ENCODE measurements at regions not wholly inside any gene's neighbourhood (a gene's known extent, or its start where the extent isn't known, plus 50 kb on each side); places are given as distances from the start of the nearest gene placed in this dataset.
"Not testable (repeated sequence)": the region's sequence is repeated elsewhere in the genome, so short reads cannot be mapped to it uniquely, and the experiment has no call there.

DNA sequence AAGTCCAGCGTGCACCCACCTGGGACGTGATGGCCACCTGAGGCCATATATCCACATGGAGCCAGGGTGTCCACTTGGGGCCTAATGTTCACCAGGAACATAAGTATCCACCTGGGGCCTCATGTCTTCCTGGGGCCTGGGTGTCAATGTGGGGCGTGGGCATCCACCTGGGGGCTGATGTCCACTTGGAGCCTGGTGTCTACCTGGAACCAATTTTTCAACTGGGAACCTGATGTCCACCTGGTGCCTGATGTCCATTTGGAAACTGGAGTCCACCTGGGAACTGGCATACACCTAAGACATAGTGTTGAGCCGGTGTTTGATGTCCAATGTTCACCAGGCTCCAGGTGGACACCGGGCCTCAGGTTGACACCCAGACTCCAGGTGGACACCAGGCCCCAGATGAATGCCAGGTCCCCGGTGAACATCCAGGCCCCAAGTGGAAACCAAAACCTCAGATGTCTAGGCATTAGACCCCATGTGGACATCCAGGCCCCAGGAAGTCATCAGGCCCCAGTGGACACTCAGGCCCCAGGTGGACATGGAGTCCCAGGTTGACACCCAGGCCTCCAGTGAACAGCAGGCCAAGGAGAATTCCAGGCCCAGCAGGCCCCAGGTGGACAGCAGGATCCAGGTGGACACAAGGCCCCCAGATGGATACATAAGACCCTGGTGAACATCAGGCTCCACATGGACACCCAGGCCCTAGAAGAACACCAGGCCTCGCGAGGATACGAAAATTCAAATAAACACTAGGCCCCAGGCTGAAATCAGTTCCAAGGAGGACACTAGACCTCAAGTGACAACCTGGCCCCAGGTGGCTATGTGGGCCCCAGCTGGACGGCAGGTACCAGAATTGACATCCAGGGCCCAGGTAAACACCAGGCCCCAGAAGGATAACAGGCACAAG is 56.0 kb upstream of the SEPTIN5 start:
- H3K36me3 ChIP-seq (ENCODE audit: insufficient read depth in 1 of 2, low read depth in 1 of 2) = no peaks in the 10 kb centered on the region
- ATAC-seq (no peak), DNase-seq (peak in 1 of 2 donors; percentile 26)
- H3K4me3 ChIP-seq = no peak overlapping the region
- peaks cover 2% of the 10 kb centered on the region for H3K4me1 ChIP-seq
- intact Hi-C loops (cut with DNase I) = no loop called here
- no peaks in the 10 kb centered on the region for H3K9me3 ChIP-seq
- TF ChIP-seq, protein P1, sequence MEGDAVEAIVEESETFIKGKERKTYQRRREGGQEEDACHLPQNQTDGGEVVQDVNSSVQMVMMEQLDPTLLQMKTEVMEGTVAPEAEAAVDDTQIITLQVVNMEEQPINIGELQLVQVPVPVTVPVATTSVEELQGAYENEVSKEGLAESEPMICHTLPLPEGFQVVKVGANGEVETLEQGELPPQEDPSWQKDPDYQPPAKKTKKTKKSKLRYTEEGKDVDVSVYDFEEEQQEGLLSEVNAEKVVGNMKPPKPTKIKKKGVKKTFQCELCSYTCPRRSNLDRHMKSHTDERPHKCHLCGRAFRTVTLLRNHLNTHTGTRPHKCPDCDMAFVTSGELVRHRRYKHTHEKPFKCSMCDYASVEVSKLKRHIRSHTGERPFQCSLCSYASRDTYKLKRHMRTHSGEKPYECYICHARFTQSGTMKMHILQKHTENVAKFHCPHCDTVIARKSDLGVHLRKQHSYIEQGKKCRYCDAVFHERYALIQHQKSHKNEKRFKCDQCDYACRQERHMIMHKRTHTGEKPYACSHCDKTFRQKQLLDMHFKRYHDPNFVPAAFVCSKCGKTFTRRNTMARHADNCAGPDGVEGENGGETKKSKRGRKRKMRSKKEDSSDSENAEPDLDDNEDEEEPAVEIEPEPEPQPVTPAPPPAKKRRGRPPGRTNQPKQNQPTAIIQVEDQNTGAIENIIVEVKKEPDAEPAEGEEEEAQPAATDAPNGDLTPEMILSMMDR (IDR thresholded peaks at IDR 0.05) = no peak
- WGBS, 3 donors = 92 to 99% (median 97%) methylated on average over 10 of the region's 10 CpGs
- H3K27ac ChIP-seq = no peak overlapping the region
- no peaks in the 10 kb centered on the region for H3K27me3 ChIP-seq (ENCODE audit: insufficient read depth in 3 of 3, low read length in 2 of 3)

DNA sequence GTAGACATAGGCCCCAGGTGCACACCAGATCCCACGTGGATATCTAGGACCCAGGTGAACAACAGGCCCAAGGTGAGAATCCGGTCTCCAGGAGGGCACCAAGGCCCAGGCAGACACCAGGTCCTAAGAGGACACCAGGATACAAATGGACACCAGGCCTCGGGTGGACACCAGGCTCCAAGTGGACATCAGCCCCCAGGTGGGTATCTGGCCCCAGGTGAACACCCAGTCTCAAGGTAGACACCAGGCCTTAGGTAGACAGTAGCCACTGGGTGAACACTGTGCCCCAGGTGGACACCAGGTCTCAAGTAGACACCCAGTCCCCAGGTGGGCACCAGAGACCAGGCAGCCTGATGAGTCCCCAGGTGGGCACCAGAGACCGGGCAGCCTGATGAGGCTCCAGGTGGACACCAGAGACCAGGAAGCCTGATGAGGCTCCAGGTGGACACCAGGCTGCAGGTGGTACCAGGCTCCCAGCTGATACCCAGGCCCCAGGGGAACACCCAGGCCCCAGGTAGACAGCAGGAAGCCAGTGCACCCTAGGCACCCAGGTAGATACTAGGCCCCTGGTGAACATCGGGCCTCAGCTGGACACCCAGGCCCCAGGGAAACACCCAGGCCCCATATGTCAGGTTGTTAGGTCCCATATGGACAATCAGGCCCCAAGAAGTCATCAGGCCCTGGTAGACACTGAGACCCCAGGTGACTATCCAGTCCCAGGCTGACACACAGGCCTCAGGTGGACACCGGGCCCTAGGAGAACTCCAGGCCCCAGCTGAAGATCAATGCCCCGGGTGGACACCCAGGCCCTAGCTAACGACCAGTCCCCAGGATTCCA is 55.1 kb upstream of the SEPTIN5 start:
- intact Hi-C loops (cut with DNase I) = no loop called here

DNA sequence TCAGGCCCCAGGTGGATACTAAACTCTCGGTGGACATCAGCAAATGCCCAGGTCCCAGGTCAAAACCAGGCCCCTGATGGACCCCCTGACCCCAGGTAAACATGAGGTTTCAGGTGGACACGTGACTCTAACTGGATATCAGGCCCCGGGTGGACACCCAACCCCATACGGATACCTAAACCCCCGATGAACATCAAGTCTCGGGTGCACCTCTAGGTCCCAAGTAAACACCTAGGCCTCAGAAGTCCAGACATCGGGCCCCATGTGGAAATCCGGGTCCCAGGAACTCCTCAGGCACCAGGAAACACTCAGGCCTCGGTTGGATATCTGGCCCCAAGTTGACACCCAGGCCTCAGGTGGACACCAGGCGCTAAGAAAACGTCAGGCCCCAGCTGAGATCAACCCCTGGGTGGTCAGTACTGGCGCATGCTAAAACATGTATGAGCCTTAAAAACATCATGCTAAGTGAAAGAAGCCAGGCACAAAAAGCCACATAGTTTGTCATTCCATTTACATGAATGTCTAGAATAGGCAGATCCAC is 54.4 kb upstream of the SEPTIN5 start:
- intact Hi-C loops (cut with DNase I) = no loop called here
- WGBS, 3 donors = 94 to 98% (median 96%) methylated on average over 12 of the region's 12 CpGs
- H3K4me1 ChIP-seq = peaks cover 7% of the 10 kb centered on the region

More for the DNA sequence above, 55.1 kb upstream of the SEPTIN5 start:
- DNase-seq = peak in 1 of 2 donors; percentile 24
- Histone ChIP-seq H3K4me3 (no peak overlapping the region), H3K9me3 (no peaks in the 10 kb centered on the region), H3K27me3 (ENCODE audit: insufficient read depth in 3 of 3, low read length in 2 of 3) (no peaks in the 10 kb centered on the region), H3K4me1 (peaks cover 7% of the 10 kb centered on the region), H3K27ac (no peak overlapping the region), H3K36me3 (ENCODE audit: insufficient read depth in 1 of 2, low read depth in 1 of 2) (no peaks in the 10 kb centered on the region)
- ATAC-seq = no peak
- WGBS, 3 donors = 94 to 96% (median 95%) methylated on average over 8 of the region's 8 CpGs
- TF ChIP-seq, protein P1 (IDR thresholded peaks at IDR 0.05) = no peak

GRCh38 chr22:19660583-19660982 is 53.7 kb upstream of the SEPTIN5 start:
- H3K27ac ChIP-seq; intact Hi-C loops (cut with DNase I): not testable (repeated sequence)

More for the DNA sequence above, 54.4 kb upstream of the SEPTIN5 start:
- Histone ChIP-seq H3K36me3 (ENCODE audit: insufficient read depth in 1 of 2, low read depth in 1 of 2) (no peaks in the 10 kb centered on the region), H3K4me3 (no peak overlapping the region), H3K27ac (no peak overlapping the region), H3K27me3 (ENCODE audit: insufficient read depth in 3 of 3, low read length in 2 of 3) (no peaks in the 10 kb centered on the region), H3K9me3 (no peaks in the 10 kb centered on the region)
- TF ChIP-seq, protein P1 (IDR thresholded peaks at IDR 0.05) = no peak
- ATAC-seq (no peak), DNase-seq (no peak)

DNA sequence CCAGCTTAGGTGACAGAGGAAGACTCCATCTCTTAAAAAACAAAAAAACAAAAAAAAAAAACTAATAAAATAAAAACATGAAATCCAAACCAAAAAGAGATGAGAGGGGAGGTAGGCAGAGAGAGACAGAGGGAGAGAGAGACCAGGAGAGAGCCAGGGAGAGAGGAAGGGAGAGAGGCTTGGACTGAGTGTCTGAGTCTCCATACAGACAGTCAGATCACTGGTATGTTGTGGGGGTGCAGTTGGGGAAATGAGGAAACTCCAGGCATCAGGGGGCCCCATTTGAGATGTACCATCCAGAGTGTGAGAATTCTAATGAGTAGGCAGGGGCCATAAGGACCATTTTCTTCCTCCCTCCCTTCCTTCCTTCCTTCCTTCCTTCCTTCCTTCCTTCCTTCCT is 53.1 kb upstream of the SEPTIN5 start:
- intact Hi-C loops (cut with DNase I) = no loop called here
- ATAC-seq (no peak), DNase-seq (no peak)
- no peaks in the 10 kb centered on the region for H3K27me3 ChIP-seq (ENCODE audit: insufficient read depth in 3 of 3, low read length in 2 of 3)
- TF ChIP-seq, protein P1 (IDR thresholded peaks at IDR 0.05) = no peak
- no peaks in the 10 kb centered on the region for H3K9me3 ChIP-seq
- no peak overlapping the region for H3K4me3 ChIP-seq
- H3K4me1 ChIP-seq = peaks cover 7% of the 10 kb centered on the region
- no peaks in the 10 kb centered on the region for H3K36me3 ChIP-seq (ENCODE audit: insufficient read depth in 1 of 2, low read depth in 1 of 2)
- no peak overlapping the region for H3K27ac ChIP-seq

More at GRCh38 chr22:19660583-19660982, 53.7 kb upstream of the SEPTIN5 start:
- not testable (repeated sequence) for ATAC-seq; H3K36me3 ChIP-seq (ENCODE audit: insufficient read depth in 1 of 2, low read depth in 1 of 2); H3K4me1 ChIP-seq; DNase-seq; H3K4me3 ChIP-seq; H3K9me3 ChIP-seq; H3K27me3 ChIP-seq (ENCODE audit: insufficient read depth in 3 of 3, low read length in 2 of 3)
- WGBS, 3 donors = 89 to 97% (median 95%) methylated on average over 12 of the region's 12 CpGs

- ATAC-seq = not testable (repeated sequence)
These were observed 52.1 kb upstream of the SEPTIN5 start for GRCh38 chr22:19662049-19662684.

More at GRCh38 chr22:19662049-19662684, 52.1 kb upstream of the SEPTIN5 start:
- H3K27ac ChIP-seq; H3K4me1 ChIP-seq; intact Hi-C loops (cut with DNase I); H3K27me3 ChIP-seq (ENCODE audit: insufficient read depth in 3 of 3, low read length in 2 of 3); DNase-seq; H3K4me3 ChIP-seq; H3K9me3 ChIP-seq; H3K36me3 ChIP-seq (ENCODE audit: insufficient read depth in 1 of 2, low read depth in 1 of 2): not testable (repeated sequence)
- WGBS, 3 donors = 86 to 87% (median 87%) methylated on average over 21 to 22 of the region's 22 CpGs
